Glutamatergic neuron (in vitro differentiated cells): ENCODE measurements at regions not wholly inside any gene's neighbourhood (a gene's known extent, or its start where the extent isn't known, plus 50 kb on each side); places are given as distances from the start of the nearest gene placed in this dataset.

Experiments
- DNase-seq: peaks from one replicate; pipeline ENCODE4 v3.0.0; 2022
- H3K27ac Mint-ChIP-seq: one replicate; pipeline ENCODE4 v1.8.0; 2020; ENCODE audit warnings: mild to moderate bottlenecking, mixed read lengths, inconsistent platforms; ENCODE audit not compliant: unreplicated experiment
- H3K27me3 Mint-ChIP-seq: one replicate; pipeline ENCODE4 v1.8.0; 2020; ENCODE audit warnings: mild to moderate bottlenecking, moderate library complexity, mixed read lengths, inconsistent platforms; ENCODE audit not compliant: unreplicated experiment
- H3K36me3 Mint-ChIP-seq: one replicate; pipeline ENCODE4 v1.8.0; 2020; ENCODE audit warnings: mild to moderate bottlenecking, mixed read lengths, inconsistent platforms; ENCODE audit not compliant: unreplicated experiment
- H3K4me1 Mint-ChIP-seq: one replicate; pipeline ENCODE4 v1.8.0; 2020; ENCODE audit warnings: mild to moderate bottlenecking, low read depth, mixed read lengths, inconsistent platforms; ENCODE audit not compliant: unreplicated experiment
- H3K4me3 Mint-ChIP-seq: one replicate; pipeline ENCODE4 v1.8.0; 2020; ENCODE audit warnings: mild to moderate bottlenecking, mixed read lengths, inconsistent platforms; ENCODE audit not compliant: unreplicated experiment
- H3K9me3 Mint-ChIP-seq: one replicate; pipeline ENCODE4 v1.8.0; 2020; ENCODE audit warnings: mild to moderate bottlenecking, moderate library complexity, mixed read lengths, inconsistent platforms; ENCODE audit not compliant: unreplicated experiment
- TF ChIP-seq, protein P1 (sequence below): fragments of 200-600 bp; sonication (generic); IDR thresholded peaks from one replicate; pipeline ENCODE4 v1.5.0; 2021; ENCODE audit not compliant: partially characterized antibody, unreplicated experiment

DNA sequence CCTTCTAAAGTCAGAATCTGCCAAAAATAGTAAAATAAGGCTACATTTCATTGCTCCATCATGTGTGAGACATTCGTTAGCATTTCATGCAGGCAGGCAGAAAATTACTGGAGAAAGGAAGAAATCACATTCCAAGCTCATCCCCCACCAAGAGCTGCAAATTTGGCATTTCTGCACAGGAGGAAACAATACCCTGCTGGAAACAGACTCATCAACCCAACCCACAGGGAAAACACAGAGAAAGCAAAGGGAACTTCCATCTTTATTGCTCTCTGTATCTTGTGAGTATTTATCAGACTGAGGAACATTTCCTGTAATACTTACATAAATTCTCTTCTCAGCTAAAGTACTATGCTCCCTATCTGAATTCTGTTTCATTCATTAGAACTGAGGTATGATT, 95.7 kb downstream of the KCTD12 start:
- DNase-seq = no peak
- no peak overlapping the region for H3K27ac Mint-ChIP-seq
- H3K4me3 Mint-ChIP-seq = no peak overlapping the region
- TF ChIP-seq, protein P1, sequence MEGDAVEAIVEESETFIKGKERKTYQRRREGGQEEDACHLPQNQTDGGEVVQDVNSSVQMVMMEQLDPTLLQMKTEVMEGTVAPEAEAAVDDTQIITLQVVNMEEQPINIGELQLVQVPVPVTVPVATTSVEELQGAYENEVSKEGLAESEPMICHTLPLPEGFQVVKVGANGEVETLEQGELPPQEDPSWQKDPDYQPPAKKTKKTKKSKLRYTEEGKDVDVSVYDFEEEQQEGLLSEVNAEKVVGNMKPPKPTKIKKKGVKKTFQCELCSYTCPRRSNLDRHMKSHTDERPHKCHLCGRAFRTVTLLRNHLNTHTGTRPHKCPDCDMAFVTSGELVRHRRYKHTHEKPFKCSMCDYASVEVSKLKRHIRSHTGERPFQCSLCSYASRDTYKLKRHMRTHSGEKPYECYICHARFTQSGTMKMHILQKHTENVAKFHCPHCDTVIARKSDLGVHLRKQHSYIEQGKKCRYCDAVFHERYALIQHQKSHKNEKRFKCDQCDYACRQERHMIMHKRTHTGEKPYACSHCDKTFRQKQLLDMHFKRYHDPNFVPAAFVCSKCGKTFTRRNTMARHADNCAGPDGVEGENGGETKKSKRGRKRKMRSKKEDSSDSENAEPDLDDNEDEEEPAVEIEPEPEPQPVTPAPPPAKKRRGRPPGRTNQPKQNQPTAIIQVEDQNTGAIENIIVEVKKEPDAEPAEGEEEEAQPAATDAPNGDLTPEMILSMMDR = no peak
- peaks cover 2% of the 10 kb centered on the region for H3K4me1 Mint-ChIP-seq
- no peaks in the 10 kb centered on the region for H3K9me3 Mint-ChIP-seq
- no peaks in the 10 kb centered on the region for H3K27me3 Mint-ChIP-seq
- no peaks in the 10 kb centered on the region for H3K36me3 Mint-ChIP-seq

DNA sequence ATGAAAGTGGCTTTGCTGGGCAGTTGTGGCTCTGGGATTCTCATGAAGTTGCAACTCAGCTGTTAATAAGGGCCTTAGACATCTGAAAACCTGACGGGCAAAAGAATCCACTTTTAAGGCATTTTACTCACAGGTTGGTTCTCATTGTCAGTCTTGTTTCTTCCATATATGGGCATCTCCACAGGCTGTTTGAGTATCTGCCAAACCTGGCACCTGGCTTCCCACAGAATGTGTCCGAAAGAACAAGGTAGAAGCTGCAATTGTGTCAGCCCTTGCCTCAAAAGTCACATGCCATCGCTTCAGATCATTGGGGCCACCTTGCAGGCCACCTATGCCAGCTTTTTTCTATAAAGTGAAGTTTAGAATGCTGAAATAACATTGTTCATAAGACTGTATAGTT, 102.4 kb downstream of the KCTD12 start:
- TF ChIP-seq, protein P1 = no peak
- Mint-ChIP-seq H3K4me1 (no peaks in the 10 kb centered on the region), H3K4me3 (no peak overlapping the region), H3K27ac (no peak overlapping the region), H3K36me3 (no peaks in the 10 kb centered on the region), H3K27me3 (no peaks in the 10 kb centered on the region), H3K9me3 (peaks cover 2% of the 10 kb centered on the region)
- DNase-seq = no peak

DNA sequence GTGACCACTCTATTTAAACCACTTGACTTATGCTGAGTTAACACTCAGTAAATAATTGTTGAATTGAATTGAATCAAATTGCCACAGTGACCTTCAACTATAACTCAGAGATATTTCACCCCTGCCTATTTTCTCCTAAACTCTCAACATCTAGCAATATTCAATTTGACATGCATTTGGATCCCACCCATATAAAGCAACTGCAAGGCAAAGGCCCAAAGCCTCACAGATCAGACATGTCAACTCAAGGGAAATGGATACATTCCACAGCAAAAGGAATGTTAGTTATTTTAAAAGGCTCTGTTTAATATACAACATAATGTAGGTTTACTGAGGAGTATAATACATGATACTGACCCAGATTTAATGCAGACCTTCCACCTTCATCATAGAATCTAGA, 107.4 kb downstream of the KCTD12 start:
- no peak overlapping the region for H3K27ac Mint-ChIP-seq
- no peaks in the 10 kb centered on the region for H3K4me1 Mint-ChIP-seq
- H3K4me3 Mint-ChIP-seq = no peak overlapping the region
- no peaks in the 10 kb centered on the region for H3K36me3 Mint-ChIP-seq
- no peaks in the 10 kb centered on the region for H3K27me3 Mint-ChIP-seq
- peaks cover 2% of the 10 kb centered on the region for H3K9me3 Mint-ChIP-seq
- TF ChIP-seq, protein P1 = no peak
- no peak for DNase-seq

DNA sequence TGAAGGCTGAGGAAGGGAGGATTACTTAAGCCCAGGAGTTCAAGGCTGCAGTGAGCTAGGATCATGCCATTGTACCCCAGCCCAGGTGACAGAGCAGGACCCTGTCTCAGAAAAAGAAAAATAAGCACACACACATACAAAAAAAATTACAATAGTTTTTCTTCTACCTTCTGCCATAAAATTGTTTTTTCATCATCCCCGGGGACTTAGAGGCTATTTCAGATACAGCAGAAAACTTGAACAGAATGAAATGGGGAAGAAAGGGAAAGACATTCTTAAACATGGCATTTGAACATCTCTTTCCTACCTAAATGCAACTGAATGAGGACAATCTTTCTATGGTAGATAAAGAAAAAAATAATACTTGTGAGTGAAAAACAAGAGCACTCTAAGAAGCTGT, 109.1 kb downstream of the KCTD12 start:
- no peaks in the 10 kb centered on the region for H3K36me3 Mint-ChIP-seq
- H3K4me1 Mint-ChIP-seq = no peaks in the 10 kb centered on the region
- TF ChIP-seq, protein P1 = no peak
- no peak for DNase-seq
- H3K27ac Mint-ChIP-seq = no peak overlapping the region
- H3K4me3 Mint-ChIP-seq = no peak overlapping the region
- H3K27me3 Mint-ChIP-seq = no peaks in the 10 kb centered on the region
- H3K9me3 Mint-ChIP-seq = peaks cover 2% of the 10 kb centered on the region

DNA sequence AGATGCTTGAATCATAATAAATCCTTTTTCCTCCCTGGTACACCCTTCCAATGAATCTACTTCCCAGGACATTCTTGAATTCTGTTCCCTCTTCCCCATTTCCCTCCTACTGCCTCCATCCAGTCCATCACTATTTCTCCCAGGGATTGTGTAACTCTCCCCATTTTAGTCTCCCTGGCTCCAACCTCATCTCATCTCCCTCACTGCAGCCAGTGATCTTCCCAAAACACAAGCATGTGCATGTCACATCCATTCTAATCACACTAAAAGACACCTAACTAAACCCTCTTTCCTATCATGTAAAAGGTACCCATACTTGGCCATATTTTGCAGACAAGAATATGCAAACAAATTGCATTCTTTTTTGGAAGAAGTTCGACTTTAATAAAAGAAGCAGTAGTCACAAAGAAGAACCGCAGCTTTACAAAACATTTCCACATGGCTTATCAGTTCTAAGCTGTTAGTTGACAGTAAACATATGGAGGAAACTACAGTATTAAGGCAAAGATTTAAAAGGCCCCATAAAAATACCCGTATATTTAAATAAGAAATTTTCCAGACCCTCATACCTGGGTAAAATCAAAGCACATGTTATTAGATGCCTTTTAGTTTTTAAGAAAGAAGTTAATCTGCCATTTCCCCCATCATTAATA, 111.0 kb downstream of the KCTD12 start:
- TF ChIP-seq, protein P1 = no peak
- Mint-ChIP-seq H3K27me3 (no peaks in the 10 kb centered on the region), H3K4me1 (no peaks in the 10 kb centered on the region), H3K4me3 (no peak overlapping the region), H3K27ac (no peak overlapping the region), H3K9me3 (no peaks in the 10 kb centered on the region), H3K36me3 (no peaks in the 10 kb centered on the region)
- DNase-seq = no peak
